ENCODE measurements at regions not wholly inside any gene's neighbourhood (a gene's known extent, or its start where the extent isn't known, plus 50 kb on each side); places are given as distances from the start of the nearest gene placed in this dataset.

GRCh38 chr4:151841107-151841506 lies 80.3 kb upstream of the GATB start:
- H3K9me3 ChIP-seq (ENCODE audit: control insufficient read depth in 2 of 3, low read length in 3 of 3) = no peaks in the 10 kb centered on the region
- no peak overlapping the region for H3K27ac ChIP-seq (ENCODE audit: low read depth, low read length)
- H3K27me3 ChIP-seq (ENCODE audit: control insufficient read depth in 2 of 2, insufficient read depth in 2 of 2, low read length in 2 of 2) = no peaks in the 10 kb centered on the region
- H3K4me3 Mint-ChIP-seq = no peak overlapping the region
- H3K4me3 ChIP-seq (ENCODE audit: low read length) = no peak overlapping the region
- H3K27me3 Mint-ChIP-seq = peaks cover 0 to 8% (median 0%) of the 10 kb centered on the region in 5 donors
- intact Hi-C loops (cut with micrococcal nuclease) = no loop called here
- POLR2A ChIA-PET = interaction anchor here (1.1 kb wide), 1 partner anchor 58 kb away, joined by 3 read pairs; no protein-coding TSS in a partner anchor
- CTCF ChIA-PET = no interaction called here
- peaks cover 0 to 6% (median 0%) of the 10 kb centered on the region in 11 donors for H3K9me3 Mint-ChIP-seq
- H3K27ac Mint-ChIP-seq = no peak overlapping the region
- peaks cover 0 to 3% (median 0%) of the 10 kb centered on the region in 5 donors for H3K36me3 Mint-ChIP-seq
- ATAC-seq = no peak
- no peaks in the 10 kb centered on the region for H3K36me3 ChIP-seq (ENCODE audit: control insufficient read depth in 2 of 3, insufficient read depth in 3 of 3, low read length in 3 of 3)
- peaks cover 0 to 2% (median 0%) of the 10 kb centered on the region in 7 donors for H3K4me1 Mint-ChIP-seq
- DNase-seq = no peak
- no peaks in the 10 kb centered on the region for H3K4me1 ChIP-seq (ENCODE audit: control insufficient read depth in 2 of 2, insufficient read depth in 2 of 2, low read length in 2 of 2)

DNA sequence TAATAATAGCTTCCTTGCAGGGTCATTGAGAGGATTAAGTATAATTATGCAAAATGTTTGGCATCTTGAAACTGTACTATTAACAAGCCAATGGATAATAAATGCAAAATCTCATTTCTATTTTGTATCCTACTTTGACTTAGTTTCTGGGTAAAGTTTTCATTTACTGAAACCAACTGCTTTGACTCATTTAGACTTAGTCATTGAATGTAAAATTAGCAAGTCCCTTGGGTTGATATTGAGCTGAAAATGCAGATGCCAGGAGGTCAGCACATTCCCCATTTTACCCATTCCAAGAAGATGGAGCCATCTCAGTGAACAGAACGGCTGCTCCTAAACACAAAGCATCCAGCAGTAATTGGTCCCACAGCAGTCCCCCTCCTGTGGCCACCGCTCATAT lies 74.7 kb upstream of the GATB start:
- Histone ChIP-seq H3K27me3 (ENCODE audit: control insufficient read depth in 2 of 2, insufficient read depth in 2 of 2, low read length in 2 of 2) (no peaks in the 10 kb centered on the region), H3K9me3 (ENCODE audit: control insufficient read depth in 2 of 3, low read length in 3 of 3) (no peaks in the 10 kb centered on the region), H3K27ac (ENCODE audit: low read depth, low read length) (no peak overlapping the region), H3K36me3 (ENCODE audit: control insufficient read depth in 2 of 3, insufficient read depth in 3 of 3, low read length in 3 of 3) (no peaks in the 10 kb centered on the region), H3K4me3 (ENCODE audit: low read length) (no peak overlapping the region), H3K4me1 (ENCODE audit: control insufficient read depth in 2 of 2, insufficient read depth in 2 of 2, low read length in 2 of 2) (no peaks in the 10 kb centered on the region)
- ATAC-seq = no peak
- intact Hi-C loops (cut with micrococcal nuclease) = no loop called here
- CTCF ChIA-PET = no interaction called here
- Mint-ChIP-seq H3K27me3 (peaks cover 0 to 12% (median 0%) of the 10 kb centered on the region in 5 donors), H3K36me3 (no peaks in the 10 kb centered on the region), H3K9me3 (peaks cover 0 to 3% (median 0%) of the 10 kb centered on the region in 11 donors), H3K27ac (no peak overlapping the region), H3K4me1 (peaks cover 0 to 5% (median 0%) of the 10 kb centered on the region in 7 donors), H3K4me3 (no peak overlapping the region)
- POLR2A ChIA-PET = no interaction called here
- no peak for DNase-seq

DNA sequence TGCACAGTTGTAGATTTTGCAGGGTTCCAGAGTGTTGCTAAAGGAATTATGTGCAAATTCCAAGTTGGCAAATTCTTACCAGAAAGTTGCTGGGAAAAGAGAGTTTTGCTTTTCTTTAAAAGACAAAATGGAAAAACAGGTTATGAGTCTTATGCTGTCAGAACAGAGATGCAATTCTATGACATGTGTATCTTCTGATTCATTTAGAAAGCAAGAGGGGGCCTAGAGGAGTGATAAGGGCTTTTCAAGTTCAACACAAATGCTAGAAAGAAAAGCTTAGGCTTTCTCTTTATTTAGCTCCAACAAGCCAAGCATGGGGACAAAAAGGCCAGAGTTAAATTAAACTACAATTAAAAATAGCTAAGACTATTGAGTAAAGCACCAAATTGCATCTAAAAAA lies 72.4 kb upstream of the GATB start:
- H3K27me3 ChIP-seq (ENCODE audit: control insufficient read depth in 2 of 2, insufficient read depth in 2 of 2, low read length in 2 of 2) = no peaks in the 10 kb centered on the region
- no peaks in the 10 kb centered on the region for H3K36me3 Mint-ChIP-seq
- POLR2A ChIA-PET = interaction anchor here (0.7 kb wide), 1 partner anchor 505 kb away, joined by 4 read pairs; no protein-coding TSS in a partner anchor
- no peak overlapping the region for H3K27ac Mint-ChIP-seq
- no peak overlapping the region for H3K27ac ChIP-seq (ENCODE audit: low read depth, low read length)
- H3K36me3 ChIP-seq (ENCODE audit: control insufficient read depth in 2 of 3, insufficient read depth in 3 of 3, low read length in 3 of 3) = no peaks in the 10 kb centered on the region
- H3K4me1 Mint-ChIP-seq = peaks cover 0 to 5% (median 0%) of the 10 kb centered on the region in 7 donors
- H3K9me3 Mint-ChIP-seq = peaks cover 0 to 3% (median 0%) of the 10 kb centered on the region in 11 donors
- H3K4me3 Mint-ChIP-seq = no peak overlapping the region
- CTCF ChIA-PET = interaction anchor here (0.6 kb wide), 1 partner anchor 544 kb away, joined by 3 read pairs; no protein-coding TSS in a partner anchor
- H3K9me3 ChIP-seq (ENCODE audit: control insufficient read depth in 2 of 3, low read length in 3 of 3) = no peaks in the 10 kb centered on the region
- intact Hi-C loops (cut with micrococcal nuclease) = no loop called here
- DNase-seq = no peak
- H3K4me1 ChIP-seq (ENCODE audit: control insufficient read depth in 2 of 2, insufficient read depth in 2 of 2, low read length in 2 of 2) = no peaks in the 10 kb centered on the region
- peaks cover 0 to 10% (median 0%) of the 10 kb centered on the region in 5 donors for H3K27me3 Mint-ChIP-seq
- ATAC-seq = no peak
- H3K4me3 ChIP-seq (ENCODE audit: low read length) = no peak overlapping the region

DNA sequence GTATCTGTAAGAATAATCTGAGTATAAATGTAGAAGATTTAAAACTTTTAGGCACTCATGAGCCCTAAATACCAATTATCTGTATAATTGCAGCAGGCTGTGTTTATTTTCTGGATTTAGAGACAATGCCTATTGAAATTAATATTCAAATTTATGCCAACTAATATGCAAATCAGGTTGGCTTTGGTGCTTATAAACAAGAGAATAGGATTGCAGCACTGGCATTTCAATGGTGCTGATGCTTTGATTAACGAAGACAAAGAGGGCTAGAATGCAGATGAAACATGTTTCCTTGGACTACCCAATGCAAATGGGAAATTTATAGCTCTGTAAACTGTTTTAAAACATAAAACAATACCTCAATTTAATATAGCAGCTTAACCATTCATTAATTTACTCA lies 70.7 kb upstream of the GATB start:
- intact Hi-C loops (cut with micrococcal nuclease) = no loop called here
- ChIA-PET POLR2A (no interaction called here), CTCF (no interaction called here)
- Histone ChIP-seq H3K4me1 (ENCODE audit: control insufficient read depth in 2 of 2, insufficient read depth in 2 of 2, low read length in 2 of 2) (no peaks in the 10 kb centered on the region), H3K36me3 (ENCODE audit: control insufficient read depth in 2 of 3, insufficient read depth in 3 of 3, low read length in 3 of 3) (no peaks in the 10 kb centered on the region), H3K27me3 (ENCODE audit: control insufficient read depth in 2 of 2, insufficient read depth in 2 of 2, low read length in 2 of 2) (no peaks in the 10 kb centered on the region), H3K27ac (ENCODE audit: low read depth, low read length) (no peak overlapping the region), H3K4me3 (ENCODE audit: low read length) (no peak overlapping the region), H3K9me3 (ENCODE audit: control insufficient read depth in 2 of 3, low read length in 3 of 3) (no peaks in the 10 kb centered on the region)
- Mint-ChIP-seq H3K27me3 (peaks cover 0 to 6% (median 0%) of the 10 kb centered on the region in 5 donors), H3K9me3 (peaks cover 0 to 3% (median 0%) of the 10 kb centered on the region in 11 donors), H3K36me3 (no peaks in the 10 kb centered on the region), H3K4me1 (peaks cover 0 to 5% (median 0%) of the 10 kb centered on the region in 7 donors), H3K4me3 (no peak overlapping the region), H3K27ac (no peak overlapping the region)
- no peak for ATAC-seq
- no peak for DNase-seq

- H3K36me3 Mint-ChIP-seq = no peaks in the 10 kb centered on the region
- H3K9me3 Mint-ChIP-seq = peaks cover 0 to 12% (median 0%) of the 10 kb centered on the region in 11 donors
- ChIA-PET POLR2A (no interaction called here), CTCF (no interaction called here)
- intact Hi-C loops (cut with micrococcal nuclease) = no loop called here
- DNase-seq (no peak), ATAC-seq (no peak)
- no peak overlapping the region for H3K4me3 Mint-ChIP-seq
- H3K9me3 ChIP-seq (ENCODE audit: control insufficient read depth in 2 of 3, low read length in 3 of 3) = no peaks in the 10 kb centered on the region
- no peaks in the 10 kb centered on the region for H3K36me3 ChIP-seq (ENCODE audit: control insufficient read depth in 2 of 3, insufficient read depth in 3 of 3, low read length in 3 of 3)
- no peaks in the 10 kb centered on the region for H3K27me3 ChIP-seq (ENCODE audit: control insufficient read depth in 2 of 2, insufficient read depth in 2 of 2, low read length in 2 of 2)
- peaks cover 0 to 6% (median 0%) of the 10 kb centered on the region in 5 donors for H3K27me3 Mint-ChIP-seq
- no peak overlapping the region for H3K27ac Mint-ChIP-seq
- H3K4me3 ChIP-seq (ENCODE audit: low read length) = no peak overlapping the region
- H3K27ac ChIP-seq (ENCODE audit: low read depth, low read length) = no peak overlapping the region
- H3K4me1 ChIP-seq (ENCODE audit: control insufficient read depth in 2 of 2, insufficient read depth in 2 of 2, low read length in 2 of 2) = no peaks in the 10 kb centered on the region
- H3K4me1 Mint-ChIP-seq = peaks cover 0 to 5% (median 0%) of the 10 kb centered on the region in 7 donors
These were observed 69.4 kb upstream of the GATB start for GRCh38 chr4:151830168-151830567.

GRCh38 chr4:151829309-151829708 lies 68.5 kb upstream of the GATB start:
- no peaks in the 10 kb centered on the region for H3K36me3 Mint-ChIP-seq
- Histone ChIP-seq H3K4me3 (ENCODE audit: low read length) (no peak overlapping the region), H3K4me1 (ENCODE audit: control insufficient read depth in 2 of 2, insufficient read depth in 2 of 2, low read length in 2 of 2) (no peaks in the 10 kb centered on the region), H3K9me3 (ENCODE audit: control insufficient read depth in 2 of 3, low read length in 3 of 3) (no peaks in the 10 kb centered on the region), H3K27ac (ENCODE audit: low read depth, low read length) (no peak overlapping the region), H3K27me3 (ENCODE audit: control insufficient read depth in 2 of 2, insufficient read depth in 2 of 2, low read length in 2 of 2) (no peaks in the 10 kb centered on the region), H3K36me3 (ENCODE audit: control insufficient read depth in 2 of 3, insufficient read depth in 3 of 3, low read length in 3 of 3) (no peaks in the 10 kb centered on the region)
- no peak for DNase-seq
- H3K4me1 Mint-ChIP-seq = peaks cover 0 to 5% (median 0%) of the 10 kb centered on the region in 7 donors
- H3K4me3 Mint-ChIP-seq = no peak overlapping the region
- intact Hi-C loops (cut with micrococcal nuclease) = no loop called here
- H3K9me3 Mint-ChIP-seq = peaks cover 0 to 13% (median 0%) of the 10 kb centered on the region in 11 donors
- no peak for ATAC-seq
- ChIA-PET POLR2A (no interaction called here), CTCF (no interaction called here)
- H3K27me3 Mint-ChIP-seq = peaks cover 0 to 6% (median 0%) of the 10 kb centered on the region in 5 donors
- no peak overlapping the region for H3K27ac Mint-ChIP-seq

DNA sequence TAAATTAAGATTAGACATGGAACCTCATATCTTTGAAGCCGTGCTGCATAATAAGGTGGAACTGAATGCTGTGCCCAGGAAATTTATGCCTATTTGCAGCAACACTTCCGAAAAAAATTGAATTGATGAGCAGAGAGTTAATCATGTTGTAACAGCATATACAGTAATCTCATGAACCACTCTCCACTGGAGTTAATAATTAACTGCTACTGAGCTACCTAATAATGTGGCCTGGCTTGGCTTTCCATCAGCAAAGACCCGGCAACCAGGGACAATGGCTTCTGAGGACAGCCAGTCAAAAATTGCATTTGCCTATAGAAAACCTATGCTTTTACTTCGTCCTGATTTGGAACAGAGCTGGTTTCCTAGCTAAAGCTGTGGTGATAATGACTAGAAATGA lies 63.8 kb upstream of the GATB start:
- Histone ChIP-seq H3K9me3 (ENCODE audit: control insufficient read depth in 2 of 3, low read length in 3 of 3) (no peaks in the 10 kb centered on the region), H3K4me1 (ENCODE audit: control insufficient read depth in 2 of 2, insufficient read depth in 2 of 2, low read length in 2 of 2) (no peaks in the 10 kb centered on the region), H3K36me3 (ENCODE audit: control insufficient read depth in 2 of 3, insufficient read depth in 3 of 3, low read length in 3 of 3) (no peaks in the 10 kb centered on the region), H3K27ac (ENCODE audit: low read depth, low read length) (no peak overlapping the region), H3K4me3 (ENCODE audit: low read length) (no peak overlapping the region), H3K27me3 (ENCODE audit: control insufficient read depth in 2 of 2, insufficient read depth in 2 of 2, low read length in 2 of 2) (no peaks in the 10 kb centered on the region)
- CTCF ChIA-PET = no interaction called here
- no peaks in the 10 kb centered on the region for H3K4me1 Mint-ChIP-seq
- H3K27me3 Mint-ChIP-seq = peaks cover 0 to 20% (median 0%) of the 10 kb centered on the region in 5 donors
- DNase-seq = no peak
- intact Hi-C loops (cut with micrococcal nuclease) = no loop called here
- peaks cover 0 to 13% (median 0%) of the 10 kb centered on the region in 11 donors for H3K9me3 Mint-ChIP-seq
- H3K4me3 Mint-ChIP-seq = no peak overlapping the region
- no peak for ATAC-seq
- POLR2A ChIA-PET = no interaction called here
- no peaks in the 10 kb centered on the region for H3K36me3 Mint-ChIP-seq
- H3K27ac Mint-ChIP-seq = no peak overlapping the region
